ENCODE measurements at regions not wholly inside any gene's neighbourhood (a gene's known extent, or its start where the extent isn't known, plus 50 kb on each side); places are given as distances from the start of the nearest gene placed in this dataset.

DNA sequence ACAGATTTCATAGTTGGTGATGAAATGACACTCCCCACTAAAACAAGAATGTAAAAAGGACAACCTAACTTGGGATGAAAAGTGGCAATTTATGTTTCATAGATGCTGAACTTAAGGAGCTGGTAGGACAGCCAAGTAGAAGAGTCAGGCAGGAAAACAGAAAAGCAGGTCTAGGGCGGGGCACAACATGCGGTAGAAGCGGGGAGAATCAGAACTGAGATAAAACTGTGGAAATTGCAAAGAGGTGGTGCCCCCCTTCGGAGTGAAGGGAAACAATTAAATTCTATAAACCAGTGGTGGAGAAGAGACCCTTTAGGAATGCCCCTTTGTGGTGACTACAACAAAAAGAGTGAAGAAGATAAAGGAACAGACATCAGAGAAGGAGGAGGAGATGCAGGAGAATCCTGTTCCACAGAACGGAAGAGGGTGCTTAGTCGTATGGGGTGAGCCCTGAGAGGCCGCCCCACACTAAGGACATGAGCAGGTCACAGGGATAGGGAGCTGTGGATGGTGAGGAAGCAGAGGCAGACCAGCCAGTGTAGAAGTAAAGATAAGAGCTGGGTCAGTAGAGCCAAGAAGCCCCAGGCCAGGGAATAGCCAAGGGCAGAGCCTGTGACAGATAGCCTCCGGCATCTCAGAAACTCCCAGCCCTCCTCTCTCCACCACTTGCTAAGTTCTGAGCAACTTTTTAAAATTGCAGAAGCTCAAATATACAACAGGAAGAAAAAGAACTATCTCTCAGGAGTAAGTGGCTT lies 100.3 kb upstream of the DOCK9 start:
- intact Hi-C loops (cut with DNase I): no loop called here
- no peak for TF ChIP-seq EP300 (IDR thresholded peaks at IDR 0.05)
- TF ChIP-seq POLR2A (IDR thresholded peaks at IDR 0.05): no peak
- TF ChIP-seq, protein P1, sequence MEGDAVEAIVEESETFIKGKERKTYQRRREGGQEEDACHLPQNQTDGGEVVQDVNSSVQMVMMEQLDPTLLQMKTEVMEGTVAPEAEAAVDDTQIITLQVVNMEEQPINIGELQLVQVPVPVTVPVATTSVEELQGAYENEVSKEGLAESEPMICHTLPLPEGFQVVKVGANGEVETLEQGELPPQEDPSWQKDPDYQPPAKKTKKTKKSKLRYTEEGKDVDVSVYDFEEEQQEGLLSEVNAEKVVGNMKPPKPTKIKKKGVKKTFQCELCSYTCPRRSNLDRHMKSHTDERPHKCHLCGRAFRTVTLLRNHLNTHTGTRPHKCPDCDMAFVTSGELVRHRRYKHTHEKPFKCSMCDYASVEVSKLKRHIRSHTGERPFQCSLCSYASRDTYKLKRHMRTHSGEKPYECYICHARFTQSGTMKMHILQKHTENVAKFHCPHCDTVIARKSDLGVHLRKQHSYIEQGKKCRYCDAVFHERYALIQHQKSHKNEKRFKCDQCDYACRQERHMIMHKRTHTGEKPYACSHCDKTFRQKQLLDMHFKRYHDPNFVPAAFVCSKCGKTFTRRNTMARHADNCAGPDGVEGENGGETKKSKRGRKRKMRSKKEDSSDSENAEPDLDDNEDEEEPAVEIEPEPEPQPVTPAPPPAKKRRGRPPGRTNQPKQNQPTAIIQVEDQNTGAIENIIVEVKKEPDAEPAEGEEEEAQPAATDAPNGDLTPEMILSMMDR (IDR thresholded peaks at IDR 0.05): no peak
- DNase-seq: no peak
- Histone ChIP-seq H3K27ac (peak overlapping the region in 1 of 4 donors; percentile 38), H3K36me3 (no peaks in the 10 kb centered on the region), H3K4me3 (no peak overlapping the region), H3K27me3 (no peaks in the 10 kb centered on the region), H3K9me3 (peaks cover 0 to 6% (median 2%) of the 10 kb centered on the region in 4 donors), H3K4me1 (peaks cover 0 to 35% (median 4%) of the 10 kb centered on the region in 4 donors)
- WGBS, 2 donors: 84 to 88% methylated on average over 8 of the region's 8 CpGs

GRCh38 chr13:99080131-99080530 lies 102.3 kb upstream of the DOCK9 start:
- Histone ChIP-seq H3K9me3 (no peaks in the 10 kb centered on the region), H3K4me1 (peaks cover 0 to 43% (median 6%) of the 10 kb centered on the region in 4 donors), H3K27me3 (no peaks in the 10 kb centered on the region), H3K4me3 (no peak overlapping the region), H3K36me3 (no peaks in the 10 kb centered on the region), H3K27ac (peak overlapping the region in 2 of 4 donors; percentile 0 to 28)
- intact Hi-C loops (cut with DNase I): loop anchor here (10.0 kb wide), 1 partner anchor 195 kb away; no protein-coding TSS in a partner anchor
- DNase-seq: no peak
- WGBS, 2 donors: 88 to 90% methylated on average over 2 of the region's 2 CpGs
- no peak for TF ChIP-seq EP300 (IDR thresholded peaks at IDR 0.05)
- TF ChIP-seq POLR2AphosphoS5 (IDR thresholded peaks at IDR 0.05): no peak
- TF ChIP-seq POLR2A (IDR thresholded peaks at IDR 0.05): no peak
- TF ChIP-seq, protein P1 (IDR thresholded peaks at IDR 0.05): no peak

DNA sequence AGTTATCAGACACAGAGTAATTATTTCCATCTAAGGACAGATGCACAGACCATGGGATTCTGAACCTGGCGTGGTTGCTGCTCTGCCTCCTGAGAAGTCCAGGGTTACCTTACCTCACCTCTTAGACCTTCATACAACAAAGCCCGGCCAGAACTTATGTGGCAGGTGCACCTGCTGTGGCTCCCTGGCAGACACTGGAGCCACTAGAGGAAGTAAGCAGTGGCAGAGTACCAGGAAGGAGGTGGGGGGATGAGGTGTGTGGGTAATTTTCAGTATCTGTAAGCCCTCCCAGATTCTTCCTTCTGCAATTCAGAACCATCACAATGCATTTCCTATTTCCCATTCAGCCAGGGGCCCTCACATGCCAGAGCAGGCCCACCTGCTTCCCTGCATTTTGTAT lies 106.1 kb upstream of the DOCK9 start:
- TF ChIP-seq, protein P1 (IDR thresholded peaks at IDR 0.05): no peak
- no peak for TF ChIP-seq EP300 (IDR thresholded peaks at IDR 0.05)
- TF ChIP-seq POLR2A (IDR thresholded peaks at IDR 0.05): no peak
- no peak for TF ChIP-seq POLR2AphosphoS5 (IDR thresholded peaks at IDR 0.05)
- H3K36me3 ChIP-seq: no peaks in the 10 kb centered on the region
- H3K4me3 ChIP-seq: no peak overlapping the region
- intact Hi-C loops (cut with DNase I): loop anchor here (10.0 kb wide), 1 partner anchor 199 kb away; no protein-coding TSS in a partner anchor
- peak overlapping the region in 3 of 4 donors; percentile 94 to 99 (median 98) for H3K27ac ChIP-seq
- WGBS, 2 donors: 45 to 49% methylated on average over 2 of the region's 2 CpGs
- no peaks in the 10 kb centered on the region for H3K27me3 ChIP-seq
- no peak for DNase-seq
- peaks cover 0 to 33% (median 13%) of the 10 kb centered on the region in 4 donors for H3K4me1 ChIP-seq
- H3K9me3 ChIP-seq: no peaks in the 10 kb centered on the region

- DNase-seq: peak; percentile 67
- no peaks in the 10 kb centered on the region for H3K9me3 ChIP-seq
- intact Hi-C loops (cut with DNase I): loop anchor here (5.0 to 10.0 kb wide), 3 partner anchors 108 to 200 kb away; partner anchors contain the start of genes DOCK9 and UBAC2
- WGBS, 2 donors: 30 to 32% methylated on average over 27 of the region's 27 CpGs
- no peaks in the 10 kb centered on the region for H3K36me3 ChIP-seq
- no peak for TF ChIP-seq POLR2AphosphoS5 (IDR thresholded peaks at IDR 0.05)
- TF ChIP-seq POLR2A (IDR thresholded peaks at IDR 0.05): no peak
- TF ChIP-seq, protein P1 (IDR thresholded peaks at IDR 0.05): no peak
- no peak for TF ChIP-seq EP300 (IDR thresholded peaks at IDR 0.05)
- no peaks in the 10 kb centered on the region for H3K27me3 ChIP-seq
- H3K4me1 ChIP-seq: peaks cover 0 to 30% (median 13%) of the 10 kb centered on the region in 4 donors
- peak overlapping the region; percentile 71 to 87 (median 80) for H3K4me3 ChIP-seq
- peak overlapping the region; percentile 87 to 99 (median 96) for H3K27ac ChIP-seq
Observed at GRCh38 chr13:99085139-99085807, 107.4 kb upstream of the DOCK9 start.
